ENCODE measurements at regions not wholly inside any gene's neighbourhood (a gene's known extent, or its start where the extent isn't known, plus 50 kb on each side); places are given as distances from the start of the nearest gene placed in this dataset.
A peak's percentile ranks its signal among the peaks of the same experiment; 100 is the strongest.

GRCh38 chr6:71375676-71376075 is 87.1 kb downstream of the OGFRL1 start:
- peaks cover 18% of the 10 kb centered on the region for H3K4me1 Mint-ChIP-seq (ENCODE audit: low read depth)
- H3K27ac Mint-ChIP-seq, result no peak overlapping the region
- H3K9me3 Mint-ChIP-seq, result no peaks in the 10 kb centered on the region
- no peak for DNase-seq
- peaks cover 2% of the 10 kb centered on the region for H3K27me3 Mint-ChIP-seq (ENCODE audit: insufficient read depth)
- peaks cover 40% of the 10 kb centered on the region for H3K36me3 Mint-ChIP-seq (ENCODE audit: low read depth)
- no peak overlapping the region for H3K4me3 Mint-ChIP-seq
- TF ChIP-seq, protein P1, sequence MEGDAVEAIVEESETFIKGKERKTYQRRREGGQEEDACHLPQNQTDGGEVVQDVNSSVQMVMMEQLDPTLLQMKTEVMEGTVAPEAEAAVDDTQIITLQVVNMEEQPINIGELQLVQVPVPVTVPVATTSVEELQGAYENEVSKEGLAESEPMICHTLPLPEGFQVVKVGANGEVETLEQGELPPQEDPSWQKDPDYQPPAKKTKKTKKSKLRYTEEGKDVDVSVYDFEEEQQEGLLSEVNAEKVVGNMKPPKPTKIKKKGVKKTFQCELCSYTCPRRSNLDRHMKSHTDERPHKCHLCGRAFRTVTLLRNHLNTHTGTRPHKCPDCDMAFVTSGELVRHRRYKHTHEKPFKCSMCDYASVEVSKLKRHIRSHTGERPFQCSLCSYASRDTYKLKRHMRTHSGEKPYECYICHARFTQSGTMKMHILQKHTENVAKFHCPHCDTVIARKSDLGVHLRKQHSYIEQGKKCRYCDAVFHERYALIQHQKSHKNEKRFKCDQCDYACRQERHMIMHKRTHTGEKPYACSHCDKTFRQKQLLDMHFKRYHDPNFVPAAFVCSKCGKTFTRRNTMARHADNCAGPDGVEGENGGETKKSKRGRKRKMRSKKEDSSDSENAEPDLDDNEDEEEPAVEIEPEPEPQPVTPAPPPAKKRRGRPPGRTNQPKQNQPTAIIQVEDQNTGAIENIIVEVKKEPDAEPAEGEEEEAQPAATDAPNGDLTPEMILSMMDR (IDR thresholded peaks at IDR 0.05), result no peak

GRCh38 chr6:71376830-71377229 is 88.2 kb downstream of the OGFRL1 start:
- no peak overlapping the region for H3K27ac Mint-ChIP-seq
- no peak overlapping the region for H3K4me3 Mint-ChIP-seq
- no peak for DNase-seq
- H3K4me1 Mint-ChIP-seq (ENCODE audit: low read depth), result peaks cover 18% of the 10 kb centered on the region
- no peaks in the 10 kb centered on the region for H3K9me3 Mint-ChIP-seq
- TF ChIP-seq, protein P1 (IDR thresholded peaks at IDR 0.05), result no peak
- H3K27me3 Mint-ChIP-seq (ENCODE audit: insufficient read depth), result peaks cover 3% of the 10 kb centered on the region
- peaks cover 35% of the 10 kb centered on the region for H3K36me3 Mint-ChIP-seq (ENCODE audit: low read depth)

- peaks cover 48% of the 10 kb centered on the region for H3K4me1 Mint-ChIP-seq (ENCODE audit: low read depth)
- DNase-seq, result no peak
- peaks cover 4% of the 10 kb centered on the region; the same call in 1 of the 2 replicates for H3K27me3 Mint-ChIP-seq (ENCODE audit: insufficient read depth)
These were observed 94.9 kb downstream of the OGFRL1 start for GRCh38 chr6:71383476-71383875.

DNA sequence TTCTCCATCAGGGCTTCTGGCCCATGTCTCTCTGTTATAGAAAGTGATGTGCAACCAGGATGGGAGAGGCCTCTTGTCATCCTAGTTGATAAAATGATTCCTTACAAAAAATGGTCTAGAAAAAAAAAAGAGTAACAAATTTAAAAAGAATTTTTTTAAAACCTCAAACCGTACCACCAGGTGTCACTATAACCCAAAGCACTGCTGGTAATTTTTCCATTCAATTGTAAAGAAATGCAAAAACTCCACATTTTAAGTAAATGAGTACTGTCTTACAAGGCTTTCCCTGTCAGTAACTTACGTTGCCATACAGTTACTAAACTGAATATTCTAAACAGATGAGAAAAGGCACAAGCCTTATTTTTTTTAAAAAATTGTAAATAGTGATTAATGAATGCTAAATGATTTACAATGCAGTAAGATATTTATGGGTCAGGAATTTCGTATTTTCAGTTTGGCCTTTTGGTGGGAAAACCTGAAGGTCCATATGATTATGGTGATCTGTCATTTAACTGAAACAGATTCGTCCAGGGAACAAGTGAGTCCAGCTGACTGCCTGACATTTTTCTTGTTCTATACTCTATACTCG is 95.4 kb downstream of the OGFRL1 start:
- Mint-ChIP-seq H3K36me3 (ENCODE audit: low read depth) (peaks cover 12% of the 10 kb centered on the region), H3K4me3 (no peak overlapping the region), H3K27me3 (ENCODE audit: insufficient read depth) (peaks cover 3% of the 10 kb centered on the region; the same call in 1 of the 2 replicates), H3K9me3 (no peaks in the 10 kb centered on the region), H3K4me1 (ENCODE audit: low read depth) (peaks cover 54% of the 10 kb centered on the region), H3K27ac (peak overlapping the region; percentile 54)
- TF ChIP-seq, protein P1 (IDR thresholded peaks at IDR 0.05), result peak; percentile 95
- peak; percentile 65 for DNase-seq

More at GRCh38 chr6:71383476-71383875, 94.9 kb downstream of the OGFRL1 start:
- Mint-ChIP-seq H3K36me3 (ENCODE audit: low read depth) (peaks cover 17% of the 10 kb centered on the region), H3K4me3 (no peak overlapping the region), H3K27ac (peak overlapping the region; percentile 54), H3K9me3 (no peaks in the 10 kb centered on the region)
- TF ChIP-seq, protein P1 (IDR thresholded peaks at IDR 0.05), result no peak

- Mint-ChIP-seq H3K4me3 (no peak overlapping the region), H3K9me3 (no peaks in the 10 kb centered on the region), H3K36me3 (ENCODE audit: low read depth) (peaks cover 17% of the 10 kb centered on the region), H3K27ac (no peak overlapping the region), H3K27me3 (ENCODE audit: insufficient read depth) (peaks cover 3% of the 10 kb centered on the region; the same call in 1 of the 2 replicates), H3K4me1 (ENCODE audit: low read depth) (peaks cover 63% of the 10 kb centered on the region)
- TF ChIP-seq, protein P1 (IDR thresholded peaks at IDR 0.05), result no peak
- DNase-seq, result no peak
These were observed 96.7 kb downstream of the OGFRL1 start for GRCh38 chr6:71385111-71385822.
